Keratinocyte (primary cell): ENCODE measurements at regions not wholly inside any gene's neighbourhood (a gene's known extent, or its start where the extent isn't known, plus 50 kb on each side); places are given as distances from the start of the nearest gene placed in this dataset.

Experiments
- DNase-seq: peaks from one replicate; pipeline ENCODE4 v3.0.0-alpha.2; 2011; ENCODE audit warnings: low read depth, missing footprints, low spot score
- FAIRE-seq: peaks from 2 replicates; lab custom pipeline; 2011; peaks lifted over from hg19 to GRCh38; lab: Jason Lieb, UNC
- H2AFZ ChIP-seq: 2 replicates; pipeline ENCODE4 v1.6.0; 2012; ENCODE audit warnings: low read length, control low read depth, inconsistent platforms; ENCODE audit not compliant: control insufficient read depth
- H3K27ac ChIP-seq: 2 replicates; pipeline ENCODE4 v1.5.1; 2011; ENCODE audit warnings: low read length; ENCODE audit not compliant: control insufficient read depth, insufficient read depth
- H3K27me3 ChIP-seq: 3 replicates; pipeline ENCODE4 v1.6.0; 2011; ENCODE audit warnings: low read length; ENCODE audit not compliant: control insufficient read depth, insufficient read depth; ENCODE audit errors: extremely low read depth
- H3K36me3 ChIP-seq, 2 experiments: 2 replicates in 1 of 2; 3 replicates in 1 of 2; pipeline ENCODE4 v1.5.1; 2011; ENCODE audit warnings: low read length in 2 of 2, mild to moderate bottlenecking in 1 of 2; ENCODE audit not compliant: control insufficient read depth in 2 of 2, insufficient read depth in 2 of 2; ENCODE audit errors: extremely low read depth in 1 of 2
- H3K4me1 ChIP-seq: 3 replicates; pipeline ENCODE4 v1.5.1; 2011; ENCODE audit warnings: low read length; ENCODE audit not compliant: control insufficient read depth, insufficient read depth; ENCODE audit errors: extremely low read depth
- H3K4me2 ChIP-seq: 3 replicates; pipeline ENCODE4 v1.6.0; 2011; ENCODE audit warnings: low read depth, low read length; ENCODE audit not compliant: control insufficient read depth, insufficient read depth; ENCODE audit errors: extremely low read depth
- H3K4me3 ChIP-seq, 3 experiments: fragments of 200-600 bp in 1 of 3; sonication (generic) in 1 of 3; 2 replicates in 2 of 3; 3 replicates in 1 of 3; pipeline ENCODE4 v1.5.1; 2011 to 2016; ENCODE audit warnings: low read length in 3 of 3, mild to moderate bottlenecking in 3 of 3, control low read depth in 2 of 3, inconsistent platforms in 1 of 3, low read depth in 1 of 3, mixed read lengths in 1 of 3, mixed run types in 1 of 3, moderate library complexity in 1 of 3; ENCODE audit not compliant: control insufficient read depth in 2 of 3, insufficient read depth in 2 of 3; ENCODE audit errors: extremely low read depth in 1 of 3
- H3K79me2 ChIP-seq: 2 replicates; pipeline ENCODE4 v1.6.0; 2012; ENCODE audit warnings: low read length; ENCODE audit not compliant: control insufficient read depth, insufficient read depth
- H3K9ac ChIP-seq: 3 replicates; pipeline ENCODE4 v1.6.0; 2011; ENCODE audit warnings: low read length; ENCODE audit not compliant: control insufficient read depth, insufficient read depth; ENCODE audit errors: extremely low read depth
- H3K9me1 ChIP-seq: 3 replicates; pipeline ENCODE4 v1.6.0; 2011; ENCODE audit warnings: low read length; ENCODE audit not compliant: control insufficient read depth, insufficient read depth; ENCODE audit errors: extremely low read depth
- H3K9me3 ChIP-seq: 2 replicates; pipeline ENCODE4 v1.5.1; 2012; ENCODE audit warnings: low read depth, low read length; ENCODE audit not compliant: control insufficient read depth
- H4K20me1 ChIP-seq: 3 replicates; pipeline ENCODE4 v1.6.0; 2011; ENCODE audit warnings: low read length; ENCODE audit not compliant: control insufficient read depth, insufficient read depth; ENCODE audit errors: extremely low read depth
- EZH2 ChIP-seq: IDR thresholded peaks from one replicate; pipeline ENCODE4 v1.6.1; 2012; ENCODE audit warnings: inconsistent platforms, mild to moderate bottlenecking, low read length, moderate library complexity
- dilution Hi-C: fragments of 300-500 bp; cut with MboI; formaldehyde crosslinking; loops from one replicate; pipeline ENCODE4 v1.7.0; 2020; ENCODE audit warnings: low sequenced_read_pairs; ENCODE audit not compliant: extremely low pct_ligation_motif_present
- TF ChIP-seq, protein P1 (sequence below), 3 experiments: IDR thresholded peaks in 1 of 3; conservative IDR thresholded peaks in 1 of 3; optimal IDR thresholded peaks in 1 of 3; 2 replicates in 2 of 3; 3 replicates in 1 of 3; pipeline versions ENCODE3 to v1.5.1; 2011; ENCODE audit warnings: low read length in 3 of 3, mild to moderate bottlenecking in 3 of 3, moderate library complexity in 2 of 3, control low read depth in 1 of 3, inconsistent platforms in 1 of 3; ENCODE audit not compliant: insufficient read depth in 2 of 3; ENCODE audit errors: extremely low read depth in 1 of 3

DNA sequence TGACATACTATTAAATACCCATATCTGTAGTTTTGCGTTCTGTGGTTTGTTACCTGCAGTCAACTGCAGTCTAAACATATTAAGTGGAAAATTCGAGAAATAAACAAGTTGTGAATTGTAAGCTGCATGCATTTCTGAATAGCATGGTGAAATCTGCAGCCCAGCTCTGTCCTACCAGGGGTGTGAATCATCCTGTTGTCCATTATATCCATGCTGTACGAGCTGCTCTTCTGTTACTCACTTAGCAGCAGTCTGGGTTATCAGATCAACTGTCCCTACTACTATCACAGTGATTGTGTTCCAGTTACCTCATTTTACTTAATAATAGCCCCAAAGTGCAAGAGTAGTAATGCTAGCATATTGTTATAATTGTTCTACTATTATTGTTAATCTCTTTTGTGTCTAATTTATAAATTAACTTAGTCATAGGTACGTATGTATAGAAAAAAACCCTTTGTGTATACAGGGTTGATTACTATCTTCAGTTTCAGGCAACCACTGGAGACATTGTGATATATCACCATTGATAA is 173.7 kb upstream of the FAT4 start:
- H3K4me3 ChIP-seq = no peak overlapping the region
- no peak for TF ChIP-seq EZH2
- TF ChIP-seq, protein P1, sequence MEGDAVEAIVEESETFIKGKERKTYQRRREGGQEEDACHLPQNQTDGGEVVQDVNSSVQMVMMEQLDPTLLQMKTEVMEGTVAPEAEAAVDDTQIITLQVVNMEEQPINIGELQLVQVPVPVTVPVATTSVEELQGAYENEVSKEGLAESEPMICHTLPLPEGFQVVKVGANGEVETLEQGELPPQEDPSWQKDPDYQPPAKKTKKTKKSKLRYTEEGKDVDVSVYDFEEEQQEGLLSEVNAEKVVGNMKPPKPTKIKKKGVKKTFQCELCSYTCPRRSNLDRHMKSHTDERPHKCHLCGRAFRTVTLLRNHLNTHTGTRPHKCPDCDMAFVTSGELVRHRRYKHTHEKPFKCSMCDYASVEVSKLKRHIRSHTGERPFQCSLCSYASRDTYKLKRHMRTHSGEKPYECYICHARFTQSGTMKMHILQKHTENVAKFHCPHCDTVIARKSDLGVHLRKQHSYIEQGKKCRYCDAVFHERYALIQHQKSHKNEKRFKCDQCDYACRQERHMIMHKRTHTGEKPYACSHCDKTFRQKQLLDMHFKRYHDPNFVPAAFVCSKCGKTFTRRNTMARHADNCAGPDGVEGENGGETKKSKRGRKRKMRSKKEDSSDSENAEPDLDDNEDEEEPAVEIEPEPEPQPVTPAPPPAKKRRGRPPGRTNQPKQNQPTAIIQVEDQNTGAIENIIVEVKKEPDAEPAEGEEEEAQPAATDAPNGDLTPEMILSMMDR (optimal IDR thresholded peaks at IDR 0.05 in 1 of 3, IDR thresholded peaks at IDR 0.05 in 1 of 3, conservative IDR thresholded peaks at IDR 0.05 in 1 of 3; ENCODE audit: extremely low read depth in 1 of 3, insufficient read depth in 2 of 3, low read length in 3 of 3) = no peak
- dilution Hi-C loops = no loop called here
- H3K4me1 ChIP-seq = no peaks in the 10 kb centered on the region
- no peaks in the 10 kb centered on the region for H4K20me1 ChIP-seq
- no peak overlapping the region for H3K27ac ChIP-seq
- no peaks in the 10 kb centered on the region for H3K79me2 ChIP-seq
- H3K9me3 ChIP-seq = no peaks in the 10 kb centered on the region
- no peak overlapping the region for H3K4me2 ChIP-seq
- no peaks in the 10 kb centered on the region for H3K27me3 ChIP-seq
- H3K36me3 ChIP-seq = no peaks in the 10 kb centered on the region
- DNase-seq (no peak), FAIRE-seq (peak; percentile 85)
- no peak overlapping the region for H2AFZ ChIP-seq
- H3K9ac ChIP-seq = no peak overlapping the region
- H3K9me1 ChIP-seq = no peaks in the 10 kb centered on the region

DNA sequence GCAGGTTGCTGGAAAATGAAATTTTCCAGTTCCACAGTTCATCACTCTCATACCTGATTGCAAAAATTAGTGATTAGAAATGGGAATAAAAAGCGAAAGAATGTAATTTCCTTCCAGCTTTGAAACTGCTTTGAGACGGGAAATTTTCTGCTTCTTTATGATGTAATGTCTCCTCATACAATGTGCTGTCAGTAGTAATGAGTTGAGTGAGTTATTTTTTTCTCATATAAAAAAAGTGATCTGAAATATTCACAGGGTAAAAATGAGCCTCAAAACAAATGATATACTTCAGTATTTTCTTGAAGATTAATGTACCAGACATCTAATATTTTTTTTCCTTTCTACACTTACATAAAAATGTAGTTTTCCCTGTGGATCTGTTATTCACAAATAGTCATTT is 179.1 kb upstream of the FAT4 start:
- dilution Hi-C loops = no loop called here
- H3K36me3 ChIP-seq = no peaks in the 10 kb centered on the region
- no peaks in the 10 kb centered on the region for H3K27me3 ChIP-seq
- H3K4me1 ChIP-seq = no peaks in the 10 kb centered on the region
- no peaks in the 10 kb centered on the region for H3K9me3 ChIP-seq
- no peak overlapping the region for H2AFZ ChIP-seq
- no peaks in the 10 kb centered on the region for H3K9me1 ChIP-seq
- no peak overlapping the region for H3K4me3 ChIP-seq
- no peak overlapping the region for H3K9ac ChIP-seq
- no peak for DNase-seq
- no peak overlapping the region for H3K4me2 ChIP-seq
- no peaks in the 10 kb centered on the region for H4K20me1 ChIP-seq
- H3K27ac ChIP-seq = no peak overlapping the region
- H3K79me2 ChIP-seq = no peaks in the 10 kb centered on the region
- FAIRE-seq = peak; percentile 49
- no peak for TF ChIP-seq EZH2
- TF ChIP-seq, protein P1 (optimal IDR thresholded peaks at IDR 0.05 in 1 of 3, IDR thresholded peaks at IDR 0.05 in 1 of 3, conservative IDR thresholded peaks at IDR 0.05 in 1 of 3; ENCODE audit: extremely low read depth in 1 of 3, insufficient read depth in 2 of 3, low read length in 3 of 3) = no peak
